Neural cell (in vitro differentiated cells): ENCODE measurements at regions not wholly inside any gene's neighbourhood (a gene's known extent, or its start where the extent isn't known, plus 50 kb on each side); places are given as distances from the start of the nearest gene placed in this dataset.

Source experiments
- H2AFZ ChIP-seq: fragments of 200-600, 300-800 bp; sonication (generic), shearing (Covaris generic); 2 replicates; pipeline ENCODE4 v1.6.0; 2014; ENCODE audit warnings: low read depth, mild to moderate bottlenecking, antibody characterized with exemption, low read length, moderate library complexity
- H3F3A ChIP-seq: fragments of 200-600 bp; shearing (Covaris generic); 2 replicates; pipeline ENCODE4 v1.6.1; 2016; ENCODE audit warnings: mild to moderate bottlenecking, moderate library complexity, mixed read lengths, antibody characterized with exemption, low read length; ENCODE audit not compliant: insufficient read depth, poor library complexity, severe bottlenecking
- H3K27ac ChIP-seq: fragments of 200-600, 300-800 bp; sonication (generic), shearing (Covaris generic); 2 replicates; pipeline ENCODE4 v1.5.1; 2014; ENCODE audit warnings: mild to moderate bottlenecking, low read length, moderate library complexity
- H3K27me3 ChIP-seq: fragments of 300-800, 200-600 bp; sonication (generic), shearing (Covaris generic); 2 replicates; pipeline ENCODE4 v1.6.0; 2014; ENCODE audit warnings: mild to moderate bottlenecking, low read depth, low read length, moderate library complexity; ENCODE audit not compliant: insufficient read depth
- H3K36me3 ChIP-seq: fragments of 300-800, 200-600 bp; sonication (generic), shearing (Covaris generic); 2 replicates; pipeline ENCODE4 v1.5.1; 2014; ENCODE audit warnings: mild to moderate bottlenecking, antibody characterized with exemption, low read length, moderate library complexity; ENCODE audit not compliant: insufficient read depth
- H3K4me2 ChIP-seq: fragments of 300-800, 200-600 bp; sonication (generic), shearing (Covaris generic); 2 replicates; pipeline ENCODE4 v1.6.0; 2014; ENCODE audit warnings: mild to moderate bottlenecking, low read length
- H3K4me3 ChIP-seq: fragments of 300-800, 200-600 bp; sonication (generic), shearing (Covaris generic); 2 replicates; pipeline ENCODE4 v1.5.1; 2014; ENCODE audit warnings: mild to moderate bottlenecking, low read length, moderate library complexity
- H3K79me2 ChIP-seq: fragments of 200-600 bp; shearing (Covaris generic); replicated peaks from 2 replicates; pipeline ENCODE4 v1.6.0; 2014; ENCODE audit warnings: mild to moderate bottlenecking, low read length, moderate library complexity; ENCODE audit not compliant: insufficient read depth
- H3K9ac ChIP-seq: fragments of 300-800, 200-600 bp; sonication (generic), shearing (Covaris generic); 2 replicates; pipeline ENCODE4 v1.6.1; 2016; ENCODE audit warnings: mild to moderate bottlenecking, low read length, mixed read lengths
- H3K9me2 ChIP-seq: fragments of 200-600 bp; shearing (Covaris generic); 2 replicates; pipeline ENCODE4 v1.6.1; 2016; ENCODE audit warnings: mild to moderate bottlenecking, low read length, mixed read lengths; ENCODE audit not compliant: insufficient read depth
- H3K9me3 ChIP-seq: fragments of 200-600, 300-800 bp; sonication (generic), shearing (Covaris generic); 2 replicates; pipeline ENCODE4 v1.6.1; 2016; ENCODE audit warnings: mild to moderate bottlenecking, mixed run types, low read length, moderate library complexity, mixed read lengths
- H4K20me1 ChIP-seq: fragments of 200-600 bp; shearing (Covaris generic); 2 replicates; pipeline ENCODE4 v1.6.1; 2016; ENCODE audit warnings: mild to moderate bottlenecking, mixed run types; ENCODE audit not compliant: insufficient read depth
- EP300 ChIP-seq: fragments of 450-650 bp; conservative IDR thresholded peaks from 2 replicates; pipeline ENCODE4 v1.6.1; 2014; ENCODE audit warnings: antibody characterized with exemption, mild to moderate bottlenecking, moderate library complexity; ENCODE audit not compliant: poor library complexity, severe bottlenecking
- EZH2 ChIP-seq: fragments of 200-600, 300-800 bp; shearing (Covaris generic), sonication (generic); IDR thresholded peaks from 2 replicates; pipeline ENCODE4 v1.6.1; 2014; ENCODE audit warnings: antibody characterized with exemption, low read length, borderline replicate concordance, mild to moderate bottlenecking; ENCODE audit not compliant: insufficient read depth, poor library complexity, severe bottlenecking
- MXI1 ChIP-seq: fragments of 450-650 bp; conservative IDR thresholded peaks from 2 replicates; pipeline ENCODE4 v1.6.1; 2014; ENCODE audit warnings: antibody characterized with exemption, mild to moderate bottlenecking; ENCODE audit not compliant: poor library complexity, severe bottlenecking
- POLR2AphosphoS5 ChIP-seq: IDR thresholded peaks from 2 replicates; pipeline ENCODE4 v1.6.1; 2012
- RAD21 ChIP-seq: fragments of 450-650 bp; conservative IDR thresholded peaks from 2 replicates; pipeline ENCODE4 v1.6.1; 2014; ENCODE audit warnings: antibody characterized with exemption, mild to moderate bottlenecking, moderate library complexity
- SMC3 ChIP-seq: fragments of 450-650 bp; conservative IDR thresholded peaks from 2 replicates; pipeline ENCODE4 v1.6.1; 2014; ENCODE audit warnings: antibody characterized with exemption, mild to moderate bottlenecking, moderate library complexity; ENCODE audit not compliant: poor library complexity
- TAF1 ChIP-seq: IDR thresholded peaks from 2 replicates; pipeline ENCODE4 v1.6.1; 2012; ENCODE audit warnings: low read depth
- TF ChIP-seq, protein P1 (sequence below): IDR thresholded peaks from 2 replicates; pipeline ENCODE4 v1.6.1; 2012; ENCODE audit warnings: borderline replicate concordance
- TF ChIP-seq, protein P2 (sequence below): fragments of 450-650 bp; IDR thresholded peaks from 2 replicates; pipeline ENCODE4 v1.5.1; 2014; ENCODE audit warnings: antibody characterized with exemption, mild to moderate bottlenecking, moderate library complexity; ENCODE audit not compliant: poor library complexity, severe bottlenecking

DNA sequence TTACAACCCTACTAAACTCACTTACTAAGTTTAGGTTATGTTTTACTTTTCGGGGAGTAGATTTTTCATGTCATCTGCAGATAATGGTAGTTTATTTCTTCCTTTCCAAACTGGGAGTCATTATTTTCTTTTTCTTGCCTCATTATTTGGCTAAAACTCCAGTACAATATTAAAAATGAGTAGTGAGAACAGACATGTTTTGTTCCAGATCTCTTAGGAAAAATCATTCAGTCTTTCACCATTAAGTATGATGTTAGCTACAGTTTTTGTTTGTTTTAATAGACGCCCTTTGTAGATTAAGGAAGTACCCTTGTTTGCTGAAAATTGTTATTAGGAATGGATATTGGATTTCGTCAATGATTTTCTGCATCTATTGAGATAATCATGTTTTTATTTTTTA is 472.0 kb upstream of the PAPPA start:
- no peak overlapping the region for H3K27ac ChIP-seq
- H3K4me2 ChIP-seq: no peak overlapping the region
- H3K4me3 ChIP-seq: no peak overlapping the region
- no peaks in the 10 kb centered on the region for H3K9me3 ChIP-seq
- TF ChIP-seq RAD21 (no peak), EP300 (no peak), TAF1 (no peak)
- TF ChIP-seq, protein P1, sequence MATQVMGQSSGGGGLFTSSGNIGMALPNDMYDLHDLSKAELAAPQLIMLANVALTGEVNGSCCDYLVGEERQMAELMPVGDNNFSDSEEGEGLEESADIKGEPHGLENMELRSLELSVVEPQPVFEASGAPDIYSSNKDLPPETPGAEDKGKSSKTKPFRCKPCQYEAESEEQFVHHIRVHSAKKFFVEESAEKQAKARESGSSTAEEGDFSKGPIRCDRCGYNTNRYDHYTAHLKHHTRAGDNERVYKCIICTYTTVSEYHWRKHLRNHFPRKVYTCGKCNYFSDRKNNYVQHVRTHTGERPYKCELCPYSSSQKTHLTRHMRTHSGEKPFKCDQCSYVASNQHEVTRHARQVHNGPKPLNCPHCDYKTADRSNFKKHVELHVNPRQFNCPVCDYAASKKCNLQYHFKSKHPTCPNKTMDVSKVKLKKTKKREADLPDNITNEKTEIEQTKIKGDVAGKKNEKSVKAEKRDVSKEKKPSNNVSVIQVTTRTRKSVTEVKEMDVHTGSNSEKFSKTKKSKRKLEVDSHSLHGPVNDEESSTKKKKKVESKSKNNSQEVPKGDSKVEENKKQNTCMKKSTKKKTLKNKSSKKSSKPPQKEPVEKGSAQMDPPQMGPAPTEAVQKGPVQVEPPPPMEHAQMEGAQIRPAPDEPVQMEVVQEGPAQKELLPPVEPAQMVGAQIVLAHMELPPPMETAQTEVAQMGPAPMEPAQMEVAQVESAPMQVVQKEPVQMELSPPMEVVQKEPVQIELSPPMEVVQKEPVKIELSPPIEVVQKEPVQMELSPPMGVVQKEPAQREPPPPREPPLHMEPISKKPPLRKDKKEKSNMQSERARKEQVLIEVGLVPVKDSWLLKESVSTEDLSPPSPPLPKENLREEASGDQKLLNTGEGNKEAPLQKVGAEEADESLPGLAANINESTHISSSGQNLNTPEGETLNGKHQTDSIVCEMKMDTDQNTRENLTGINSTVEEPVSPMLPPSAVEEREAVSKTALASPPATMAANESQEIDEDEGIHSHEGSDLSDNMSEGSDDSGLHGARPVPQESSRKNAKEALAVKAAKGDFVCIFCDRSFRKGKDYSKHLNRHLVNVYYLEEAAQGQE: no peak
- no peaks in the 10 kb centered on the region for H3K9me2 ChIP-seq
- no peaks in the 10 kb centered on the region for H4K20me1 ChIP-seq
- no peaks in the 10 kb centered on the region for H3K36me3 ChIP-seq
- H3F3A ChIP-seq: no peaks in the 10 kb centered on the region
- no peaks in the 10 kb centered on the region for H3K79me2 ChIP-seq
- no peak overlapping the region for H3K9ac ChIP-seq
- H2AFZ ChIP-seq: no peak overlapping the region
- H3K27me3 ChIP-seq: no peaks in the 10 kb centered on the region

DNA sequence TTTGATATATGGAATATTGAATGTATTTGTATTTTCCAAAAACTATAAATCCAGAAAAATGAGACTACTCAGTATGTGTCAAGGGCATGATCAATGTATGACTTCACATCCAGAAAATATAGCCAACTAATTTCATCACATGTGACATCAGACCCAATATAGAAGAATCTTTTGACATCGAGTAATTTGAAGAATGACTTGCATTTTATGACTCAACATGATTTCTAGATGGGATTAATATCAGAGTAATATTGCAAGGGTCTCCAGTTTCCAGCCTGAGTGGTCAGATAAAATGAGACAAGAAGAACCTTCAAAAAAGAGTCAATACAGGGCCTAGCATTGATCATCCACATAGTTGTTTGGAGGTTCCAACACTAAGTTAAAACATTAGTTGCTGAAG is 467.5 kb upstream of the PAPPA start:
- no peaks in the 10 kb centered on the region for H3K9me2 ChIP-seq
- no peaks in the 10 kb centered on the region for H4K20me1 ChIP-seq
- H3K9me3 ChIP-seq: no peaks in the 10 kb centered on the region
- H2AFZ ChIP-seq: no peak overlapping the region
- no peaks in the 10 kb centered on the region for H3K36me3 ChIP-seq
- no peaks in the 10 kb centered on the region for H3K79me2 ChIP-seq
- no peak overlapping the region for H3K27ac ChIP-seq
- H3K4me2 ChIP-seq: no peak overlapping the region
- no peak overlapping the region for H3K9ac ChIP-seq
- no peaks in the 10 kb centered on the region for H3F3A ChIP-seq
- no peak overlapping the region for H3K4me3 ChIP-seq
- no peak for TF ChIP-seq TAF1
- TF ChIP-seq POLR2AphosphoS5: no peak
- TF ChIP-seq, protein P2, sequence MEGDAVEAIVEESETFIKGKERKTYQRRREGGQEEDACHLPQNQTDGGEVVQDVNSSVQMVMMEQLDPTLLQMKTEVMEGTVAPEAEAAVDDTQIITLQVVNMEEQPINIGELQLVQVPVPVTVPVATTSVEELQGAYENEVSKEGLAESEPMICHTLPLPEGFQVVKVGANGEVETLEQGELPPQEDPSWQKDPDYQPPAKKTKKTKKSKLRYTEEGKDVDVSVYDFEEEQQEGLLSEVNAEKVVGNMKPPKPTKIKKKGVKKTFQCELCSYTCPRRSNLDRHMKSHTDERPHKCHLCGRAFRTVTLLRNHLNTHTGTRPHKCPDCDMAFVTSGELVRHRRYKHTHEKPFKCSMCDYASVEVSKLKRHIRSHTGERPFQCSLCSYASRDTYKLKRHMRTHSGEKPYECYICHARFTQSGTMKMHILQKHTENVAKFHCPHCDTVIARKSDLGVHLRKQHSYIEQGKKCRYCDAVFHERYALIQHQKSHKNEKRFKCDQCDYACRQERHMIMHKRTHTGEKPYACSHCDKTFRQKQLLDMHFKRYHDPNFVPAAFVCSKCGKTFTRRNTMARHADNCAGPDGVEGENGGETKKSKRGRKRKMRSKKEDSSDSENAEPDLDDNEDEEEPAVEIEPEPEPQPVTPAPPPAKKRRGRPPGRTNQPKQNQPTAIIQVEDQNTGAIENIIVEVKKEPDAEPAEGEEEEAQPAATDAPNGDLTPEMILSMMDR: no peak
- TF ChIP-seq RAD21: no peak
- TF ChIP-seq, protein P1: no peak
- no peak for TF ChIP-seq EZH2
- TF ChIP-seq EP300: no peak
- no peak for TF ChIP-seq MXI1
- no peak for TF ChIP-seq SMC3
- no peaks in the 10 kb centered on the region for H3K27me3 ChIP-seq
